PC-3 (cell line): ENCODE measurements at regions not wholly inside any gene's neighbourhood (a gene's known extent, or its start where the extent isn't known, plus 50 kb on each side); places are given as distances from the start of the nearest gene placed in this dataset.

ENCODE experiments used
- ATAC-seq: fragments of 200-7000 bp; cut with Tn5 transposase; 2 replicates; pipeline ENCODE4 v1.9.1; 2020; ENCODE audit warnings: mild to moderate bottlenecking, moderate library complexity
- BruUV-seq: library from RNA; stranded (reverse); fragments of 400-500 nt; replicated peaks from 2 replicates; lab custom pipeline; 2021; lab: Mats Ljungman, UMichigan
- CTCF ChIA-PET: fragments of 300-600 bp; sonication (Branson Sonifier 250); formaldehyde crosslinking; loops from one replicate; lab custom pipeline; 2022; ENCODE audit warnings: antibody characterized with exemption; lab: Charles Lee
- POLR2A ChIA-PET: fragments of 300-600 bp; sonication (Branson Sonifier 250); formaldehyde crosslinking; loops from one replicate; lab custom pipeline; 2022; ENCODE audit warnings: antibody characterized with exemption; ENCODE audit not compliant: unreplicated experiment; lab: Charles Lee
- DNase-seq: peaks from one replicate; pipeline ENCODE4 v3.0.0-alpha.2; 2015
- H2AFZ ChIP-seq: fragments of 300-600 bp; sonication (generic); 2 replicates; pipeline ENCODE4 v1.6.0; 2016; ENCODE audit warnings: antibody characterized with exemption, low read length
- H3F3A ChIP-seq: fragments of 300-600 bp; sonication (generic); one replicate; pipeline ENCODE4 v1.6.0; 2017; ENCODE audit warnings: antibody characterized with exemption, low read length, control low read depth, mild to moderate bottlenecking; ENCODE audit not compliant: unreplicated experiment
- H3K27ac ChIP-seq: fragments of 300-600 bp; sonication (generic); 2 replicates; pipeline ENCODE4 v1.5.1; 2016; ENCODE audit warnings: mild to moderate bottlenecking, low read length
- H3K27me3 ChIP-seq: fragments of 300-600 bp; sonication (generic); 2 replicates; pipeline ENCODE4 v1.6.1; 2016; ENCODE audit warnings: low read length, mixed read lengths
- H3K36me3 ChIP-seq: fragments of 300-600 bp; sonication (generic); 2 replicates; pipeline ENCODE4 v1.6.1; 2016; ENCODE audit warnings: low read depth, mixed run types, low read length, mixed read lengths
- H3K4me1 ChIP-seq: fragments of 300-600 bp; sonication (generic); 2 replicates; pipeline ENCODE4 v1.5.1; 2016; ENCODE audit warnings: low read length; ENCODE audit not compliant: insufficient read depth
- H3K4me2 ChIP-seq: fragments of 300-600 bp; sonication (generic); 2 replicates; pipeline ENCODE4 v1.6.0; 2016; ENCODE audit warnings: low read length
- H3K4me3 ChIP-seq: fragments of 300-600 bp; sonication (generic); 2 replicates; pipeline ENCODE4 v1.5.1; 2016; ENCODE audit warnings: mild to moderate bottlenecking, low read length, mixed read lengths
- H3K79me2 ChIP-seq: fragments of 300-600 bp; sonication (generic); 2 replicates; pipeline ENCODE4 v1.6.1; 2017; ENCODE audit warnings: low read length, mixed read lengths
- H3K9ac ChIP-seq: fragments of 300-600 bp; sonication (generic); 2 replicates; pipeline ENCODE4 v1.6.0; 2016; ENCODE audit warnings: mild to moderate bottlenecking, low read length
- H3K9me2 ChIP-seq: fragments of 300-600 bp; sonication (generic); replicated peaks from 2 replicates; pipeline ENCODE4 v1.6.1; 2016; ENCODE audit warnings: mixed run types, low read length, mixed read lengths
- H3K9me3 ChIP-seq: fragments of 300-600 bp; sonication (generic); 2 replicates; pipeline ENCODE4 v1.6.1; 2016; ENCODE audit warnings: low read length, mixed read lengths
- H4K20me1 ChIP-seq: fragments of 300-600 bp; sonication (generic); 2 replicates; pipeline ENCODE4 v1.6.1; 2016; ENCODE audit warnings: low read length, mixed read lengths
- EZH2 ChIP-seq: fragments of 300-600 bp; sonication (generic); IDR thresholded peaks from one replicate; pipeline ENCODE4 v1.6.1; 2017; ENCODE audit warnings: antibody characterized with exemption, mild to moderate bottlenecking, low read length; ENCODE audit not compliant: unreplicated experiment
- EZH2phosphoT487 ChIP-seq: fragments of 300-600 bp; sonication (generic); IDR thresholded peaks from 2 replicates; pipeline ENCODE4 v1.6.1; 2018; ENCODE audit warnings: mild to moderate bottlenecking, antibody characterized with exemption, low read length, borderline replicate concordance
- intact Hi-C: fragments of 100-400 bp; cut with micrococcal nuclease; formaldehyde crosslinking; loops from 2 replicates; pipeline ENCODE4 v1.9.0; 2023
- TF ChIP-seq, protein P1 (sequence below): fragments of 300-600 bp; sonication (generic); conservative IDR thresholded peaks from 2 replicates; pipeline ENCODE4 v1.5.1; 2017; ENCODE audit warnings: antibody characterized with exemption, low read depth, mild to moderate bottlenecking, low read length

GRCh38 chr19:28051047-28051446 lies 1161.9 kb downstream of the UQCRFS1 start:
- Histone ChIP-seq H3K4me2 (no peak overlapping the region), H3K9me2 (no peaks in the 10 kb centered on the region), H2AFZ (no peak overlapping the region), H3K27ac (no peak overlapping the region), H3K36me3 (no peaks in the 10 kb centered on the region), H3K9me3 (no peaks in the 10 kb centered on the region), H3K4me3 (no peak overlapping the region), H3K9ac (no peak overlapping the region), H3K79me2 (no peaks in the 10 kb centered on the region), H3K27me3 (no peaks in the 10 kb centered on the region), H4K20me1 (no peaks in the 10 kb centered on the region), H3K4me1 (no peaks in the 10 kb centered on the region), H3F3A (no peaks in the 10 kb centered on the region)
- intact Hi-C loops: no loop called here
- no TSS peak for BruUV-seq
- DNase-seq (no peak), ATAC-seq (no peak)
- ChIA-PET POLR2A (no interaction called here), CTCF (no interaction called here)
- TF ChIP-seq, protein P1, sequence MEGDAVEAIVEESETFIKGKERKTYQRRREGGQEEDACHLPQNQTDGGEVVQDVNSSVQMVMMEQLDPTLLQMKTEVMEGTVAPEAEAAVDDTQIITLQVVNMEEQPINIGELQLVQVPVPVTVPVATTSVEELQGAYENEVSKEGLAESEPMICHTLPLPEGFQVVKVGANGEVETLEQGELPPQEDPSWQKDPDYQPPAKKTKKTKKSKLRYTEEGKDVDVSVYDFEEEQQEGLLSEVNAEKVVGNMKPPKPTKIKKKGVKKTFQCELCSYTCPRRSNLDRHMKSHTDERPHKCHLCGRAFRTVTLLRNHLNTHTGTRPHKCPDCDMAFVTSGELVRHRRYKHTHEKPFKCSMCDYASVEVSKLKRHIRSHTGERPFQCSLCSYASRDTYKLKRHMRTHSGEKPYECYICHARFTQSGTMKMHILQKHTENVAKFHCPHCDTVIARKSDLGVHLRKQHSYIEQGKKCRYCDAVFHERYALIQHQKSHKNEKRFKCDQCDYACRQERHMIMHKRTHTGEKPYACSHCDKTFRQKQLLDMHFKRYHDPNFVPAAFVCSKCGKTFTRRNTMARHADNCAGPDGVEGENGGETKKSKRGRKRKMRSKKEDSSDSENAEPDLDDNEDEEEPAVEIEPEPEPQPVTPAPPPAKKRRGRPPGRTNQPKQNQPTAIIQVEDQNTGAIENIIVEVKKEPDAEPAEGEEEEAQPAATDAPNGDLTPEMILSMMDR: no peak
- TF ChIP-seq EZH2 (no peak), EZH2phosphoT487 (no peak)

GRCh38 chr19:28049875-28050274 lies 1163.1 kb downstream of the UQCRFS1 start:
- TF ChIP-seq EZH2: no peak
- TF ChIP-seq, protein P1: no peak
- Histone ChIP-seq H4K20me1 (no peaks in the 10 kb centered on the region), H3K9ac (no peak overlapping the region), H3K4me3 (no peak overlapping the region), H3K27me3 (no peaks in the 10 kb centered on the region), H3K27ac (no peak overlapping the region), H3K9me2 (no peaks in the 10 kb centered on the region), H2AFZ (no peak overlapping the region), H3K4me2 (no peak overlapping the region), H3K79me2 (no peaks in the 10 kb centered on the region), H3K9me3 (no peaks in the 10 kb centered on the region), H3K4me1 (no peaks in the 10 kb centered on the region), H3F3A (no peaks in the 10 kb centered on the region), H3K36me3 (no peaks in the 10 kb centered on the region)
- no TSS peak for BruUV-seq
- ChIA-PET CTCF (no interaction called here), POLR2A (no interaction called here)
- ATAC-seq: no peak
- intact Hi-C loops: no loop called here
- DNase-seq: no peak

GRCh38 chr19:28046932-28047331 lies 1166.0 kb downstream of the UQCRFS1 start:
- no TSS peak for BruUV-seq
- Histone ChIP-seq H3K9me3 (no peaks in the 10 kb centered on the region), H3K27ac (no peak overlapping the region), H3K9me2 (no peaks in the 10 kb centered on the region), H3K4me2 (no peak overlapping the region), H3K36me3 (no peaks in the 10 kb centered on the region), H4K20me1 (no peaks in the 10 kb centered on the region), H3K79me2 (no peaks in the 10 kb centered on the region), H2AFZ (no peak overlapping the region), H3K27me3 (no peaks in the 10 kb centered on the region), H3K4me3 (no peak overlapping the region), H3K4me1 (no peaks in the 10 kb centered on the region), H3K9ac (no peak overlapping the region), H3F3A (no peaks in the 10 kb centered on the region)
- no peak for DNase-seq
- POLR2A ChIA-PET: no interaction called here
- intact Hi-C loops: no loop called here
- ATAC-seq: no peak
- TF ChIP-seq EZH2 (no peak), EZH2phosphoT487 (no peak)
- TF ChIP-seq, protein P1: no peak
- CTCF ChIA-PET: no interaction called here
